Caco-2 (cell line): ENCODE measurements at regions not wholly inside any gene's neighbourhood (a gene's known extent, or its start where the extent isn't known, plus 50 kb on each side); places are given as distances from the start of the nearest gene placed in this dataset.

ENCODE experiments used
- BruUV-seq: library from RNA; stranded (reverse); fragments of 400-500 nt; replicated peaks from 2 replicates; lab custom pipeline; 2021; lab: Mats Ljungman, UMichigan
- CTCF ChIA-PET: fragments of 300-600 bp; sonication (Branson Sonifier 250); formaldehyde crosslinking; loops from one replicate; lab custom pipeline; 2022; ENCODE audit warnings: antibody characterized with exemption; lab: Charles Lee
- POLR2A ChIA-PET: fragments of 300-600 bp; sonication (Branson Sonifier 250); formaldehyde crosslinking; loops from one replicate; lab custom pipeline; 2022; ENCODE audit warnings: antibody characterized with exemption; lab: Charles Lee
- DNase-seq, 2 experiments: peaks; one replicate each; pipeline versions ENCODE4 v3.0.0 to v3.0.0-alpha.2; 2020 to 2022
- H3K27me3 ChIP-seq: replicated peaks from 2 replicates; pipeline ENCODE4 v1.6.0; 2011; ENCODE audit warnings: low read length; ENCODE audit not compliant: control insufficient read depth, insufficient read depth
- H3K36me3 ChIP-seq: 2 replicates; pipeline ENCODE4 v1.5.1; 2011; ENCODE audit warnings: low read length; ENCODE audit not compliant: control insufficient read depth, insufficient read depth
- H3K4me1 ChIP-seq: fragments of 250-450 bp; sonication (Bioruptor Pico); 2 replicates; pipeline ENCODE4 v1.5.1; 2020; ENCODE audit warnings: mild to moderate bottlenecking
- H3K4me3 ChIP-seq: 2 replicates; pipeline ENCODE4 v1.5.1; 2011; ENCODE audit warnings: low read depth, mild to moderate bottlenecking, control low read depth, low read length
- H3K9me3 ChIP-seq: fragments of 250-450 bp; sonication (Bioruptor Pico); 2 replicates; pipeline ENCODE4 v1.5.1; 2020; ENCODE audit warnings: mild to moderate bottlenecking, moderate library complexity
- H3K27ac Mint-ChIP-seq: one replicate; pipeline ENCODE4 v1.8.0; 2022; ENCODE audit warnings: mixed read lengths; ENCODE audit not compliant: unreplicated experiment
- H3K27me3 Mint-ChIP-seq: one replicate; pipeline ENCODE4 v1.8.0; 2022; ENCODE audit warnings: mixed read lengths; ENCODE audit not compliant: insufficient read depth, unreplicated experiment
- H3K36me3 Mint-ChIP-seq: one replicate; pipeline ENCODE4 v1.8.0; 2022; ENCODE audit warnings: mild to moderate bottlenecking, mixed read lengths; ENCODE audit not compliant: insufficient read depth, unreplicated experiment
- H3K4me1 Mint-ChIP-seq: one replicate; pipeline ENCODE4 v1.8.0; 2022; ENCODE audit warnings: low read depth, mixed read lengths; ENCODE audit not compliant: unreplicated experiment
- H3K4me3 Mint-ChIP-seq: one replicate; pipeline ENCODE4 v1.8.0; 2022; ENCODE audit warnings: mild to moderate bottlenecking, moderate library complexity, mixed read lengths; ENCODE audit not compliant: unreplicated experiment
- H3K9me3 Mint-ChIP-seq: one replicate; pipeline ENCODE4 v1.8.0; 2022; ENCODE audit warnings: mixed read lengths; ENCODE audit not compliant: unreplicated experiment
- intact Hi-C: fragments of 100-400 bp; cut with micrococcal nuclease; formaldehyde crosslinking; loops from one replicate; pipeline ENCODE4 v1.10.0; 2022; ENCODE audit not compliant: unreplicated experiment
- TF ChIP-seq, protein P1 (sequence below), 2 experiments: fragments of 200-600 bp in 1 of 2; IDR thresholded peaks; 1 replicate in 1 of 2; 2 replicates in 1 of 2; pipeline versions ENCODE4 v1.5.1 to v1.8.0; 2011 to 2022; ENCODE audit warnings: antibody characterized with exemption in 1 of 2, control low read depth in 1 of 2, inconsistent platforms in 1 of 2, low read depth in 1 of 2, low read length in 1 of 2, mild to moderate bottlenecking in 1 of 2, moderate library complexity in 1 of 2; ENCODE audit not compliant: insufficient read depth in 1 of 2, severe bottlenecking in 1 of 2, unreplicated experiment in 1 of 2

DNA sequence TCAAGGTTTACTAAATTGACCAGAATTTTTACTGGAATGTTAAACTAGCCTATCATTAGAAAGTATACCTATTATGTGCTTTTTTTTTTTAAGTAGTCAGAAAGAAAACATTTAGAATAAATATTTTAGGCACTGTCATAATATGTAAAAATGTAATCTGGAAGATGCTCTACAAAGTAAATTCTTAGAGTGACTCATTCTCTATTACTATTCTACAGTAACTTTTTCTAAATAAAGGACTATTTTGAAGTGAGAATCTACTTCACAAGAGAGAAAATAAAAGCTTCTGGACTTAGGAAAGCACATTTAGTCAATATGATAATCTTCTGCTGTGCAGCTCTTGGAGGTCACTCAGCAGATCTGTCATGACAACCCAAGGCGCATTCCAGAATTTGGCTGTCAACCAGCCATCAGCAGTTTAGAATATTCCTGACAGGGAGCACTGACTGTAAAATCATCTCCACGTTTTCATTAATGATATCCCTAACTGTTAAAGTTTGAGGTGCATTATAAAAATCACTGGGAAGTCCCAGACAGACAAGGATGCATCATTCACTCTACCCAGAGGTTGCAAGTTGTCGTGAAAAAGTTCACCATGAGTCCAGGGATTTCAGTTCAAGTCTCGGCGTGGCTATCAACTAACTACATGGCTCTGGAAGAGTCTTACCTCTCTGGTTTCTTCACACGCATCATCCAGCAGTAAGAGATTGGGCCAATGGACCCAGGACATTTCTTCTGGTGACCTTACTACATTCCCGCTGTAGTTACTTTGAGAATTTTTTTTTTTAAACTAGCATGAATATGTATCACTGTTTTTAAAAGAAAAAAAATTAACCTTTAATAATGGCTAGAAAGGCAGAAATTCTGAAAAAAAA, 374.9 kb downstream of the GJA1 start:
- DNase-seq, result no peak
- BruUV-seq, result no TSS peak

DNA sequence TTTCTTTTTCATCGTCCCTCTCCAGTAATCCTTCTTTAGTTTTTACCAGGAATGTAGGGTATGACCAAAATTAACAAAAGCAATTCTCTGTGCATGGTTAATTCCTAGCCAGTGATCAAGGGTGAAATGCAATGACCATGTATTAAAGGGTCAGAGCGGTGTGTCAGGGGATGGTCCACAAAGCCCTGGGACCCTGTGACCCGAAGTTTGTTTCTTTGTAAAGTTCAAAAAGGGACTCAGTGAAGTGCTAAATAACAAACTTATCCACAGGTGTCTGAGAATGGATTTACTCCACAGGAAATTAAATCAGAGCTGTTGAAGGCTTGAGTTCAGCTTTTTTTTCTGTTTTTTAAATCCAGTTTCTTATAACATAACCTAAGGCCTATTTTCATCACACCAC, 375.7 kb downstream of the GJA1 start:
- Mint-ChIP-seq H3K27ac (no peak overlapping the region), H3K4me3 (no peak overlapping the region), H3K4me1 (peaks cover 15% of the 10 kb centered on the region), H3K27me3 (no peaks in the 10 kb centered on the region), H3K36me3 (no peaks in the 10 kb centered on the region), H3K9me3 (no peaks in the 10 kb centered on the region)
- H3K4me3 ChIP-seq, result no peak overlapping the region
- CTCF ChIA-PET, result no interaction called here
- H3K27me3 ChIP-seq, result no peaks in the 10 kb centered on the region
- H3K9me3 ChIP-seq, result no peaks in the 10 kb centered on the region
- TF ChIP-seq, protein P1, sequence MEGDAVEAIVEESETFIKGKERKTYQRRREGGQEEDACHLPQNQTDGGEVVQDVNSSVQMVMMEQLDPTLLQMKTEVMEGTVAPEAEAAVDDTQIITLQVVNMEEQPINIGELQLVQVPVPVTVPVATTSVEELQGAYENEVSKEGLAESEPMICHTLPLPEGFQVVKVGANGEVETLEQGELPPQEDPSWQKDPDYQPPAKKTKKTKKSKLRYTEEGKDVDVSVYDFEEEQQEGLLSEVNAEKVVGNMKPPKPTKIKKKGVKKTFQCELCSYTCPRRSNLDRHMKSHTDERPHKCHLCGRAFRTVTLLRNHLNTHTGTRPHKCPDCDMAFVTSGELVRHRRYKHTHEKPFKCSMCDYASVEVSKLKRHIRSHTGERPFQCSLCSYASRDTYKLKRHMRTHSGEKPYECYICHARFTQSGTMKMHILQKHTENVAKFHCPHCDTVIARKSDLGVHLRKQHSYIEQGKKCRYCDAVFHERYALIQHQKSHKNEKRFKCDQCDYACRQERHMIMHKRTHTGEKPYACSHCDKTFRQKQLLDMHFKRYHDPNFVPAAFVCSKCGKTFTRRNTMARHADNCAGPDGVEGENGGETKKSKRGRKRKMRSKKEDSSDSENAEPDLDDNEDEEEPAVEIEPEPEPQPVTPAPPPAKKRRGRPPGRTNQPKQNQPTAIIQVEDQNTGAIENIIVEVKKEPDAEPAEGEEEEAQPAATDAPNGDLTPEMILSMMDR (IDR thresholded peaks at IDR 0.05; ENCODE audit: insufficient read depth in 1 of 2, low read depth in 1 of 2, low read length in 1 of 2, severe bottlenecking in 1 of 2, unreplicated experiment in 1 of 2), result no peak
- no TSS peak for BruUV-seq
- no peaks in the 10 kb centered on the region for H3K36me3 ChIP-seq
- POLR2A ChIA-PET, result no interaction called here
- peaks cover 14% of the 10 kb centered on the region for H3K4me1 ChIP-seq
- DNase-seq, result no peak
- intact Hi-C loops, result no loop called here

More for the DNA sequence above, 374.9 kb downstream of the GJA1 start:
- Mint-ChIP-seq H3K9me3 (no peaks in the 10 kb centered on the region), H3K4me1 (peaks cover 15% of the 10 kb centered on the region), H3K27ac (no peak overlapping the region), H3K27me3 (no peaks in the 10 kb centered on the region), H3K4me3 (no peak overlapping the region), H3K36me3 (no peaks in the 10 kb centered on the region)
- Histone ChIP-seq H3K9me3 (no peaks in the 10 kb centered on the region), H3K36me3 (no peaks in the 10 kb centered on the region), H3K4me1 (peaks cover 9% of the 10 kb centered on the region), H3K27me3 (no peaks in the 10 kb centered on the region), H3K4me3 (no peak overlapping the region)
- TF ChIP-seq, protein P1 (IDR thresholded peaks at IDR 0.05; ENCODE audit: insufficient read depth in 1 of 2, low read depth in 1 of 2, low read length in 1 of 2, severe bottlenecking in 1 of 2, unreplicated experiment in 1 of 2), result no peak
- intact Hi-C loops, result no loop called here
- ChIA-PET POLR2A (no interaction called here), CTCF (no interaction called here)

DNA sequence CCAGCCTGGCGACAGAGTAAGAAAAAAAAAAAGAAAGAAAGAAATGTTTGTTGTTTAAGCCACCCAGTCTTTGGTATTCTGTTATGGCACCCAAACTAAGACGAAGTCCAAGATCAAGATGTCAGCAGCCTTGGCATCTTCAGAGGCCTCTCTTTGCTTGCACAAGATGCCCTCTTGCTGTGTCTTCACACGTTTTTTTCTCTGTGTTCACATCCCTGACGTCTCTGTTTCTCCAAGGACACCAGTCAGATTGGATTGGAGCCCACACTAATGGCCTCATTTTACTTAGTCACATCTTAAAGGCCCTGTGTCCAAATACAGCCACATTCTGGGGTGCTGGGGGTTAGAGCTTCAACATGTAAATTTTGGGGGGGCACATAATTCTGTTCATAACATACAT, 380.9 kb downstream of the GJA1 start:
- Mint-ChIP-seq H3K27ac (no peak overlapping the region), H3K4me1 (peaks cover 15% of the 10 kb centered on the region), H3K27me3 (no peaks in the 10 kb centered on the region), H3K4me3 (no peak overlapping the region), H3K36me3 (peaks cover 5% of the 10 kb centered on the region), H3K9me3 (peaks cover 24% of the 10 kb centered on the region)
- no peak for DNase-seq
- H3K36me3 ChIP-seq, result no peaks in the 10 kb centered on the region
- intact Hi-C loops, result no loop called here
- no peaks in the 10 kb centered on the region for H3K27me3 ChIP-seq
- no peak overlapping the region for H3K4me3 ChIP-seq
- peaks cover 15% of the 10 kb centered on the region; the same call in 1 of the 2 replicates for H3K9me3 ChIP-seq
- TF ChIP-seq, protein P1 (IDR thresholded peaks at IDR 0.05; ENCODE audit: insufficient read depth in 1 of 2, low read depth in 1 of 2, low read length in 1 of 2, severe bottlenecking in 1 of 2, unreplicated experiment in 1 of 2), result no peak
- peaks cover 34% of the 10 kb centered on the region for H3K4me1 ChIP-seq
- BruUV-seq, result no TSS peak
- ChIA-PET CTCF (no interaction called here), POLR2A (no interaction called here)
